GM18951 (cell line): ENCODE measurements at regions not wholly inside any gene's neighbourhood (a gene's known extent, or its start where the extent isn't known, plus 50 kb on each side); places are given as distances from the start of the nearest gene placed in this dataset.
"Not testable (repeated sequence)": the region's sequence is repeated elsewhere in the genome, so short reads cannot be mapped to it uniquely, and the experiment has no call there.

ENCODE experiments used
- POLR2A ChIP-seq: IDR thresholded peaks from 4 replicates; pipeline ENCODE4 v1.6.1; 2011; ENCODE audit warnings: mild to moderate bottlenecking; ENCODE audit not compliant: insufficient read length, insufficient read depth; ENCODE audit errors: extremely low read depth
- in situ Hi-C: fragments of 300-500 bp; cut with MboI; formaldehyde crosslinking; loops from one replicate; pipeline ENCODE4 v1.12.0; 2022; ENCODE audit warnings: low sequenced_read_pairs, mixed read lengths, inconsistent platforms; ENCODE audit not compliant: unreplicated experiment

- in situ Hi-C loops = no loop called here
- no peak for TF ChIP-seq POLR2A
Measured at GRCh38 chr2:192535956-192536921, 341.5 kb upstream of the TMEFF2 start.

- in situ Hi-C loops = no loop called here
- TF ChIP-seq POLR2A = no peak
Measured at GRCh38 chr2:192534072-192534471, 339.3 kb upstream of the TMEFF2 start.

- in situ Hi-C loops = not testable (repeated sequence)
Measured at GRCh38 chr2:192524642-192525251, 330.0 kb upstream of the TMEFF2 start.

GRCh38 chr2:192524214-192524613 is 329.5 kb upstream of the TMEFF2 start:
- in situ Hi-C loops = not testable (repeated sequence)

GRCh38 chr2:192515937-192516336 is 321.2 kb upstream of the TMEFF2 start:
- no peak for TF ChIP-seq POLR2A
- in situ Hi-C loops = no loop called here

- in situ Hi-C loops = no loop called here
Measured at GRCh38 chr2:192513575-192513974, 318.8 kb upstream of the TMEFF2 start.

GRCh38 chr2:192507836-192508450 is 313.2 kb upstream of the TMEFF2 start:
- in situ Hi-C loops = not testable (repeated sequence)

More at GRCh38 chr2:192513575-192513974, 318.8 kb upstream of the TMEFF2 start:
- TF ChIP-seq POLR2A = no peak

- in situ Hi-C loops = no loop called here
Measured at GRCh38 chr2:192500550-192501200, 305.9 kb upstream of the TMEFF2 start.

GRCh38 chr2:192499476-192499875 is 304.7 kb upstream of the TMEFF2 start:
- in situ Hi-C loops = no loop called here
- TF ChIP-seq POLR2A = no peak

More at GRCh38 chr2:192500550-192501200, 305.9 kb upstream of the TMEFF2 start:
- no peak for TF ChIP-seq POLR2A

GRCh38 chr2:192498747-192499146 is 304.0 kb upstream of the TMEFF2 start:
- in situ Hi-C loops = no loop called here
- TF ChIP-seq POLR2A = no peak

GRCh38 chr2:192488158-192488557 is 293.4 kb upstream of the TMEFF2 start:
- in situ Hi-C loops = not testable (repeated sequence)

GRCh38 chr2:192487636-192488035 is 292.9 kb upstream of the TMEFF2 start:
- in situ Hi-C loops = no loop called here
- TF ChIP-seq POLR2A = no peak

- no peak for TF ChIP-seq POLR2A
- in situ Hi-C loops = no loop called here
Measured at GRCh38 chr2:192484903-192485302, 290.2 kb upstream of the TMEFF2 start.
